OCI-LY7 (cell line): ENCODE measurements at regions not wholly inside any gene's neighbourhood (a gene's known extent, or its start where the extent isn't known, plus 50 kb on each side); places are given as distances from the start of the nearest gene placed in this dataset.

Source experiments
- BruUV-seq: library from RNA; stranded (reverse); fragments of 400-500 nt; replicated peaks from 2 replicates; lab custom pipeline; 2021; lab: Mats Ljungman, UMichigan
- CTCF ChIA-PET: fragments of 300-600 bp; sonication (Branson Sonifier 250); formaldehyde crosslinking; loops from one replicate; lab custom pipeline; 2022; ENCODE audit warnings: antibody characterized with exemption; ENCODE audit not compliant: unreplicated experiment; lab: Charles Lee
- POLR2A ChIA-PET: fragments of 300-600 bp; sonication (Branson Sonifier 250); formaldehyde crosslinking; loops from one replicate; lab custom pipeline; 2022; ENCODE audit warnings: antibody characterized with exemption; lab: Charles Lee
- DNase-seq: peaks from one replicate; pipeline ENCODE4 v3.0.0-alpha.2; 2015; ENCODE audit warnings: low spot score
- H2AFZ ChIP-seq: fragments of 200-600 bp; sonication (generic), shearing (Covaris generic); 2 replicates; pipeline ENCODE4 v1.6.1; 2014; ENCODE audit warnings: mild to moderate bottlenecking, antibody characterized with exemption, low read length, moderate library complexity
- H3K27ac ChIP-seq: fragments of 200-600 bp; sonication (generic); 2 replicates; pipeline ENCODE4 v1.5.1; 2014; ENCODE audit warnings: mixed run types, low read depth, mild to moderate bottlenecking, moderate library complexity, low read length, inconsistent platforms; ENCODE audit not compliant: poor library complexity, severe bottlenecking
- H3K36me3 ChIP-seq: fragments of 200-600 bp; sonication (generic); 2 replicates; pipeline ENCODE4 v1.6.1; 2014; ENCODE audit warnings: mild to moderate bottlenecking, antibody characterized with exemption, low read length, moderate library complexity, mixed read lengths; ENCODE audit not compliant: insufficient read depth
- H3K4me1 ChIP-seq: fragments of 200-600 bp; sonication (generic); 2 replicates; pipeline ENCODE4 v1.5.1; 2014; ENCODE audit warnings: mild to moderate bottlenecking, low read length; ENCODE audit not compliant: insufficient read depth, poor library complexity, severe bottlenecking
- H3K4me2 ChIP-seq: fragments of 200-600 bp; sonication (generic); 2 replicates; pipeline ENCODE4 v1.6.1; 2014; ENCODE audit warnings: mild to moderate bottlenecking, low read length
- H3K4me3 ChIP-seq: fragments of 200-600 bp; sonication (generic); 2 replicates; pipeline ENCODE4 v1.5.1; 2014; ENCODE audit warnings: mild to moderate bottlenecking, low read depth, low read length; ENCODE audit not compliant: poor library complexity, severe bottlenecking
- H3K79me2 ChIP-seq: fragments of 200-600 bp; sonication (generic); 2 replicates; pipeline ENCODE4 v1.6.1; 2016; ENCODE audit warnings: low read depth, mild to moderate bottlenecking, low read length, moderate library complexity, mixed read lengths; ENCODE audit not compliant: insufficient read depth
- H3K9me2 ChIP-seq: fragments of 200-600 bp; sonication (generic); 2 replicates; pipeline ENCODE4 v1.6.1; 2016; ENCODE audit warnings: mild to moderate bottlenecking, low read length, mixed read lengths; ENCODE audit not compliant: insufficient read depth
- H3K9me3 ChIP-seq: fragments of 200-600 bp; sonication (generic); 2 replicates; pipeline ENCODE4 v1.6.1; 2014; ENCODE audit warnings: mild to moderate bottlenecking, mixed run types, low read length, mixed read lengths
- H4K20me1 ChIP-seq: fragments of 200-600 bp; sonication (generic); 2 replicates; pipeline ENCODE4 v1.6.1; 2014; ENCODE audit warnings: mild to moderate bottlenecking, antibody characterized with exemption, low read length, moderate library complexity, mixed read lengths; ENCODE audit not compliant: insufficient read depth
- EZH2phosphoT487 ChIP-seq: fragments of 200-600 bp; sonication (generic); IDR thresholded peaks from 2 replicates; pipeline ENCODE4 v1.6.1; 2018; ENCODE audit warnings: low read depth, borderline replicate concordance, mild to moderate bottlenecking, mixed run types, antibody characterized with exemption, low read length, moderate library complexity, mixed read lengths
- intact Hi-C: fragments of 100-400 bp; cut with micrococcal nuclease; formaldehyde crosslinking; loops from one replicate; pipeline ENCODE4 v1.10.0; 2022; ENCODE audit not compliant: unreplicated experiment
- TF ChIP-seq, protein P1 (sequence below): fragments of 200-600 bp; sonication (generic); conservative IDR thresholded peaks from 2 replicates; pipeline ENCODE4 v1.5.1; 2014; ENCODE audit warnings: mild to moderate bottlenecking, antibody characterized with exemption, low read length, moderate library complexity, mixed read lengths

DNA sequence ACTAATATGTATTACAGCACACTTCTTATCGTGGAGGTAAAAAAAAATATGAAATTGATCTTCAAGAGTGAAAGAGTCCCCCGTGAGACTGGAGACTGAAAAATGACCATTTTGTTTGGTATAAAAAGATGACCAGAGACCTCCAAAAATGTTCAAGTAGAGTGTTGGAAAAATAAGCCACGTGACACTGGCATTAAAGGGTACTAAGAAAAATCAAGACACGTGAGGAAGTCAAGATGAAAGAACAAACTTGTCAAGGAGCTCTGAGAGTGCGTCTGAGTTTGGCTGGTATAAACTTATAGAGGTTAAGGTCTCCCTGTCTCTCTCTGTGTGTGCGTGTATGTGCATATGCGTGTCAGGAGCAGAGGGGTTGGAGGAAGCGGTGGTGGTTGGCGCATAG is 362.7 kb upstream of the COBL start:
- H3K36me3 ChIP-seq, result no peaks in the 10 kb centered on the region
- no TSS peak for BruUV-seq

DNA sequence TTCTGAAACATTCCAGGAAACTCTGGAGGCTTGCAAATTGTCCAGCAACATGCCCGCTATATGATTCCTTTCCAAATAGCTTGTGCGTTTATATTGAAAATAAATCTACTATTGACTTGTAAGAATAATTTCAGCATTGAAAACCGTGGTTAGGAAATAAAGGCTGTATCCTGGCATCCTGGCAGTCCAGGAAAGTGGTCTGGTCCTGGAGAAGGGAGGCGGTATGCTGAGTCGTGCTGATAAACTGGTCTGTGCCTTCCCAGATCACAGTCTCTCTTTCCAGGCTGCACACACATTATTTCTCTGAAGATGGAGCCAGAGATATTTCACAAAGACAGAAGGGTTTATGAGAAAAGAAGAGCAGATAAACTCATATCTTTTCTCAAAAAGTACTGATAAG is 350.1 kb upstream of the COBL start:
- no peaks in the 10 kb centered on the region for H4K20me1 ChIP-seq
- H3K36me3 ChIP-seq, result no peaks in the 10 kb centered on the region
- no peak overlapping the region for H3K4me2 ChIP-seq
- no peak for DNase-seq
- ChIA-PET POLR2A (no interaction called here), CTCF (no interaction called here)
- no peaks in the 10 kb centered on the region for H3K79me2 ChIP-seq
- H3K4me3 ChIP-seq, result no peak overlapping the region
- no peak overlapping the region for H2AFZ ChIP-seq
- intact Hi-C loops, result no loop called here
- no peaks in the 10 kb centered on the region for H3K9me3 ChIP-seq
- no TSS peak for BruUV-seq
- no peaks in the 10 kb centered on the region for H3K9me2 ChIP-seq
- no peaks in the 10 kb centered on the region for H3K4me1 ChIP-seq
- TF ChIP-seq, protein P1, sequence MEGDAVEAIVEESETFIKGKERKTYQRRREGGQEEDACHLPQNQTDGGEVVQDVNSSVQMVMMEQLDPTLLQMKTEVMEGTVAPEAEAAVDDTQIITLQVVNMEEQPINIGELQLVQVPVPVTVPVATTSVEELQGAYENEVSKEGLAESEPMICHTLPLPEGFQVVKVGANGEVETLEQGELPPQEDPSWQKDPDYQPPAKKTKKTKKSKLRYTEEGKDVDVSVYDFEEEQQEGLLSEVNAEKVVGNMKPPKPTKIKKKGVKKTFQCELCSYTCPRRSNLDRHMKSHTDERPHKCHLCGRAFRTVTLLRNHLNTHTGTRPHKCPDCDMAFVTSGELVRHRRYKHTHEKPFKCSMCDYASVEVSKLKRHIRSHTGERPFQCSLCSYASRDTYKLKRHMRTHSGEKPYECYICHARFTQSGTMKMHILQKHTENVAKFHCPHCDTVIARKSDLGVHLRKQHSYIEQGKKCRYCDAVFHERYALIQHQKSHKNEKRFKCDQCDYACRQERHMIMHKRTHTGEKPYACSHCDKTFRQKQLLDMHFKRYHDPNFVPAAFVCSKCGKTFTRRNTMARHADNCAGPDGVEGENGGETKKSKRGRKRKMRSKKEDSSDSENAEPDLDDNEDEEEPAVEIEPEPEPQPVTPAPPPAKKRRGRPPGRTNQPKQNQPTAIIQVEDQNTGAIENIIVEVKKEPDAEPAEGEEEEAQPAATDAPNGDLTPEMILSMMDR, result no peak
- TF ChIP-seq EZH2phosphoT487, result no peak
- no peak overlapping the region for H3K27ac ChIP-seq

More for the DNA sequence above, 362.7 kb upstream of the COBL start:
- H3K4me2 ChIP-seq, result no peak overlapping the region
- H3K79me2 ChIP-seq, result no peaks in the 10 kb centered on the region
- H3K4me1 ChIP-seq, result no peaks in the 10 kb centered on the region
- H4K20me1 ChIP-seq, result no peaks in the 10 kb centered on the region
- H3K4me3 ChIP-seq, result no peak overlapping the region
- H3K9me3 ChIP-seq, result no peaks in the 10 kb centered on the region
- H3K9me2 ChIP-seq, result no peaks in the 10 kb centered on the region
- no peak for TF ChIP-seq EZH2phosphoT487
- TF ChIP-seq, protein P1, result no peak
- no peak for DNase-seq
- no peak overlapping the region for H2AFZ ChIP-seq
- no peak overlapping the region for H3K27ac ChIP-seq
- POLR2A ChIA-PET, result no interaction called here
- intact Hi-C loops, result no loop called here
- CTCF ChIA-PET, result no interaction called here

DNA sequence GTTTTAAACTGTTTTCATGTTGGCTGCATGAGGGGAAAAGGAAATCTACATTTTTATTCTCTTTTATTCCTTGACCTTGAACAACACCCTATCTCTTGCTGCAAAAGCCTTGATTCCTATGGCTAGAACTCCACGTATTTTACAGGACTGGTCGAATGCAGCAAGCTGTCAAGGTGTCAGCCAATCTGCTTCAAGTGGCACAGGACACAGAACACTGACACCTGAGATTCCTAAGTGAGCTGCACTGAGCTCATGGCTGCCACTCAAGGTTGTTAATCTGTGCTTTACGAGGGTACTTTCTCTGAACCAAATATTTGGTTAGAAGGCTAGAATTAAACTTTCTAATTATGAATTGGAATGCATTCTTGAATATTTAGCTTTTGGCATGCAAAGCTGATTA is 349.7 kb upstream of the COBL start:
- no peak overlapping the region for H3K4me3 ChIP-seq
- H3K36me3 ChIP-seq, result no peaks in the 10 kb centered on the region
- no TSS peak for BruUV-seq
- ChIA-PET POLR2A (no interaction called here), CTCF (no interaction called here)
- H3K4me1 ChIP-seq, result no peaks in the 10 kb centered on the region
- no peaks in the 10 kb centered on the region for H3K79me2 ChIP-seq
- H3K4me2 ChIP-seq, result no peak overlapping the region
- no peak for DNase-seq
- H3K27ac ChIP-seq, result no peak overlapping the region
- no peaks in the 10 kb centered on the region for H4K20me1 ChIP-seq
- no peak for TF ChIP-seq EZH2phosphoT487
- TF ChIP-seq, protein P1, result no peak
- no peak overlapping the region for H2AFZ ChIP-seq
- H3K9me3 ChIP-seq, result no peaks in the 10 kb centered on the region
- intact Hi-C loops, result no loop called here
- no peaks in the 10 kb centered on the region for H3K9me2 ChIP-seq
